Activated T-helper 1 cell treated with anti-CD3 and anti-CD28 coated beads, Interleukin-12 subunit alpha, Interleukin-12 subunit beta, Interleukin-2, Interleukin-4 antibody, amounts not matched to agents 30 ng/mL and 10 ng/mL and 1 ng/mL, durations not matched to agents 14 hours and 24 hours and 36 hours (primary cell): ENCODE measurements at regions not wholly inside any gene's neighbourhood (a gene's known extent, or its start where the extent isn't known, plus 50 kb on each side); places are given as distances from the start of the nearest gene placed in this dataset.

Source experiments
- DNase-seq: peaks from one replicate; pipeline ENCODE4 v3.0.0; 2021; ENCODE audit warnings: low spot score
- H3K27ac Mint-ChIP-seq: one replicate; pipeline ENCODE4 v1.8.0; 2021; ENCODE audit warnings: mild to moderate bottlenecking, mixed read lengths
- H3K27me3 Mint-ChIP-seq: one replicate; pipeline ENCODE4 v1.8.0; 2022; ENCODE audit warnings: mild to moderate bottlenecking, moderate library complexity, mixed read lengths; ENCODE audit not compliant: insufficient read depth
- H3K36me3 Mint-ChIP-seq: one replicate; pipeline ENCODE4 v1.8.0; 2021; ENCODE audit warnings: low read depth, mixed read lengths
- H3K4me1 Mint-ChIP-seq: one replicate; pipeline ENCODE4 v1.8.0; 2021; ENCODE audit warnings: low read depth, mixed read lengths
- H3K4me3 Mint-ChIP-seq: one replicate; pipeline ENCODE4 v1.8.0; 2021; ENCODE audit warnings: mild to moderate bottlenecking, moderate library complexity, mixed read lengths
- H3K9me3 Mint-ChIP-seq: one replicate; pipeline ENCODE4 v1.8.0; 2021; ENCODE audit warnings: mixed read lengths
- intact Hi-C: fragments of 100-400 bp; cut with micrococcal nuclease; formaldehyde crosslinking; loops from one replicate; pipeline ENCODE4 v1.15.1; 2024

DNA sequence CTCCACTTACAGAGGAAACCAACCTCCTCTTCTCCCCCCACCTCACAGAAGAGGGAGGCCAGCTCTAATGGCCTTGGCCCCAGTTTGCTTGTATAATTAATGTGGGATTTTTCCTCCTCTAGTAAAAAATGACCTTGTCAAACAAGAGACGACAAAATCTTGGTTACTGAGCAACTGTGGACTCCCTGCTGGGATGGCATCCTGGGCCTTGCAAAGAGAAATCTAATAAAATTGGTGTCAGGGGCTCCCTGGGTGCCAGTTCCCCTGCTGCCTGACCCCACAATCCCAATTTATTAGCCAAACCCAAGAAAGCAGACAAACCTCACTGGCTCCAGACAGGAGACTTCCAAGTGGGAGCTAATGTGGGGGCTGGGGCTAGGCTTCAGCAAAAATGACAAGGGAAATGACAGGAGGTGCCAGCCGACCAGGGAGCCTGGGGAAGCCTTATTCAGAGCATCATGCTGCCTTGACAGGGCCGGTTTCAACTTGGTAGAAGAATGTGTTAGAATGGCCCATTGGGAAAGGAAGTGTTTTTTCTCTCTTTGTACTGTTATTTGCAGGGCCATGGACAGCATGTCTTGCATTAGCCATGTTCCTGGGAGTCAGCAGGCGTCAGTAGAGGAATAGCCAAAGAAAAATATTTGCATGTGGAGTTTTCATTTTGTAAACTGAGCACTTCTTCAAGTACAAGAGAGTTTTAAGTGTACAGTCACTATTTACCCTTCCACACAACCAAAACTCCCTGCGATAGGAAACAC is 816.9 kb downstream of the DHX35 start:
- DNase-seq: no peak
- no peak overlapping the region for H3K4me3 Mint-ChIP-seq
- no peaks in the 10 kb centered on the region for H3K4me1 Mint-ChIP-seq
- H3K27ac Mint-ChIP-seq: no peak overlapping the region
- H3K27me3 Mint-ChIP-seq: no peaks in the 10 kb centered on the region
- H3K9me3 Mint-ChIP-seq: peaks cover 3% of the 10 kb centered on the region
- intact Hi-C loops: no loop called here
- H3K36me3 Mint-ChIP-seq: no peaks in the 10 kb centered on the region

DNA sequence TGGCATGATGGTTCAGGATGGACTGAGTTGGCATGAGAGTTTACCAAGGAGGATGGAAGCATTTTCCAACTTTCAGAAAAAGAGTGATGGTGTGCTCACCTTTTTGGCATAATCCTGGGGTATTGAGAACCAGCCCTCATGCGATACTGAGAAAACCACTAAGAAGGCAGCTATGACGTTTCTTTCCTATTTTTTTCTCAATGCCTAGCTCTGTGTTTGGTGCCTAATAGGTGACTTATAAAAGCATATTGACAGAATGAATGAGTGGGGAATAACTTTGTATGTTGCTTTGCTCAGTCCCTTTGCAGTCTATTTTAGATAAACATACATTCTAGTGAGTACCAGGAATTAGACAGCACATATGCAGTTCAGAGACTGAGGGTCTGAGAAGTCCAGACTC is 816.3 kb downstream of the DHX35 start:
- DNase-seq: no peak
- Mint-ChIP-seq H3K9me3 (peaks cover 2% of the 10 kb centered on the region), H3K27ac (no peak overlapping the region), H3K36me3 (no peaks in the 10 kb centered on the region), H3K4me1 (no peaks in the 10 kb centered on the region), H3K4me3 (no peak overlapping the region), H3K27me3 (no peaks in the 10 kb centered on the region)
- intact Hi-C loops: no loop called here

DNA sequence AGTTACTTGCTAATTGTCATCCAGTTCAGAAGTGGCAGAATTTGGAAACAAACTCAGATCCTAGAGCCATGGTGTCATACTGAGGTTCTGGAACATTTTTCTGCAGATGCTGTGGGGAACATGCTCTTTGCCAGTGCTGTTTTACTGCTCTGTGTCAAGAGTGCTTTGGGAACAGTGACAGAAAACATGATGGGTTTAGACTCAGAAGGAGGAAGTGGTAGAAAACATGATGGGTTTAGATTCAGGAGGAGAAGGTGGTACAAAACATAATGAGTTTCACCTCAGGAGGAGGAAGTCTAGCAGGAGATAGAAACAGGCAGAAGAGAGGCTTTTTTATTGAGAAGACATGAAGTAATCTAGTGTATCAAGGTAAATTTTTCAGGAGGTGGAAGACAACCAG is 815.5 kb downstream of the DHX35 start:
- DNase-seq: no peak
- intact Hi-C loops: no loop called here
- no peaks in the 10 kb centered on the region for H3K36me3 Mint-ChIP-seq
- no peaks in the 10 kb centered on the region for H3K4me1 Mint-ChIP-seq
- H3K27ac Mint-ChIP-seq: no peak overlapping the region
- H3K9me3 Mint-ChIP-seq: no peaks in the 10 kb centered on the region
- no peaks in the 10 kb centered on the region for H3K27me3 Mint-ChIP-seq
- no peak overlapping the region for H3K4me3 Mint-ChIP-seq

DNA sequence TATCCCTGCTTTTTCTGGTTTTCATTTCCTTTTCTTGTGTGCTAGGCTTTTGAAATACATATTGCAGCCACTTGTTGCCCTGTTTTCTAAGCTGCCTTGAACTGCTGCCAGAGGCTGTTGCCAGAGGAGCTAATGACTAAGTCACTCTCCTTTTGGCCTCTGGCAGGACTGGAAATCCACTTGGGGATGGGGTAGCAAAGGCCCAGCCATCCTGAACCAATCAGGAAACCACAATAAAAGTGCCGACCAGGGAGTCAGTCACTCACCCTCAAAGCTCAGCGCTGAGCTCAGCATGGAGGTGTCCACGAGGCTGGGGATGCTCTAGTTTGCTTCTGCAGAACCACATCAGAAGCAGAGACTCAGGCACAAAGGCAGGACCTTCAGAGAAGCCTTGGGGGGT is 813.0 kb downstream of the DHX35 start:
- no peak overlapping the region for H3K27ac Mint-ChIP-seq
- no peaks in the 10 kb centered on the region for H3K27me3 Mint-ChIP-seq
- no peaks in the 10 kb centered on the region for H3K4me1 Mint-ChIP-seq
- no peak for DNase-seq
- no peaks in the 10 kb centered on the region for H3K36me3 Mint-ChIP-seq
- intact Hi-C loops: no loop called here
- no peaks in the 10 kb centered on the region for H3K9me3 Mint-ChIP-seq
- H3K4me3 Mint-ChIP-seq: no peak overlapping the region

DNA sequence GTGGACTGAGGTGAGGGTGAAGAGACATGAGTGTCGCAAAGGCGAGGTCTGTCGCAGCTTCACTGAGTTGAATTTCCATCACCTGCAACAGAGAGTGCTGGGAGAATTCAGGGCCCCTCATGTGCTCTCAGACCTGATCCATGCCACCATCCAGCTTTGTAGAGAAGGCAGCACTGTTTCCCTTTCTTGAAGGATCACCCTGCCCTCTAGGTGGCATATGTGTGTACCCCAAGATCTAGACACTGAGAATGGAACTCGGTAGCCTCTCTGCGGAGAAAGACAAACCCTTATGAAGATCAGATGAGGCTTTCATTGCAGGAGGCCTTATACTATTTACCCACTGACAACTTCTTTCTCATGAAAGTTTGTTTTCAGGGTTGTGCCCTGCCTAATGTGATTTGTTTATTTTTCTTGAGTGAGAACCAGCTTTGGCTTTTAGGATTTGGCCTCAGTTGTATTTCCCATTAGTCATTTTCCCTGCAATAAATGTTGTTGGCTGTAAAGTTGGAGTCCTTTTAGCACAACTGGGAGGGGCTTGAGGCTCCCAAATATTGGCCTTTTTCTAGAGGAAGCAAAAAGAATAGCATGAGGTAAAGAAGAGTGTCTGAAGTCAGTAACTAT is 811.3 kb downstream of the DHX35 start:
- intact Hi-C loops: no loop called here
- Mint-ChIP-seq H3K4me1 (no peaks in the 10 kb centered on the region), H3K9me3 (no peaks in the 10 kb centered on the region), H3K27ac (no peak overlapping the region), H3K36me3 (no peaks in the 10 kb centered on the region), H3K4me3 (no peak overlapping the region), H3K27me3 (no peaks in the 10 kb centered on the region)
- no peak for DNase-seq

DNA sequence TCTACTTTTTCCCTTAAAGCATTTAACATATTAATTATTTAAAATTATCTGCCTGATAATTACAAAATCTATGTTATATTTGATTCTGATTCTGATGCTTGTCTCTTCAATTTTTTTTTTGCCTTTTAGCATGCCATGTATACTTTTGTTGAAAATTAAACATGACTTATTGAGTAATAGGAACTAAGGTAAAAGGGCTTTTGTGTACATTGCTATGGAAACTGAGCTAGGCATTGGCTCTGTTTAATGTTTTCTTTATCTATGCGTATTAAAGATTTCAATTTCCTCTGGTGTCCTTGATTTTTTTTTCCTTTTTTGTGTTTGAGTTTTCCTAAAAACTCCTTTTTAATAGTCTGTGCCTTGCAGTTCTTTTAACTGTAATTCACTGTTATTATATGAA is 805.2 kb downstream of the DHX35 start:
- Mint-ChIP-seq H3K4me1 (no peaks in the 10 kb centered on the region), H3K9me3 (peaks cover 4% of the 10 kb centered on the region), H3K27me3 (no peaks in the 10 kb centered on the region), H3K36me3 (no peaks in the 10 kb centered on the region), H3K27ac (no peak overlapping the region), H3K4me3 (no peak overlapping the region)
- intact Hi-C loops: no loop called here
- no peak for DNase-seq

DNA sequence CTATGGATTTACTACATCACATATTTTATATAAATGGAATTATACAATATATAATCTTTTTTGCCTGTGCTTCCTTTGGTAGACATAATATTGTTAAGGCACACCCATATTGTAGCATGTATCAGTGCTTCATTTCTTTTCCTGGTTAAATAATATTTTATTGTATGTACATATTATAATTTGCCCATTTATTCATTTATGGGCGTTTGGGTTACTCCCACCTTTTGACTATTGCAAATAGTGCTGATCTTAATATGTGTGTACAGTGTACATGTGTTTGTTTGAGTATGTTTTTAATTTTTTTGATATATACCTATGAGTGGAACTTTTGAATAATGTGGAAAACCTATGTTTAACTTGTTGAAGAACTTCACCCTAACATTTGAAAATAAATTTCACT is 804.2 kb downstream of the DHX35 start:
- H3K4me1 Mint-ChIP-seq: no peaks in the 10 kb centered on the region
- no peak for DNase-seq
- no peak overlapping the region for H3K4me3 Mint-ChIP-seq
- peaks cover 4% of the 10 kb centered on the region for H3K9me3 Mint-ChIP-seq
- no peaks in the 10 kb centered on the region for H3K36me3 Mint-ChIP-seq
- no peaks in the 10 kb centered on the region for H3K27me3 Mint-ChIP-seq
- H3K27ac Mint-ChIP-seq: no peak overlapping the region
- intact Hi-C loops: no loop called here

- DNase-seq: no peak
- Mint-ChIP-seq H3K9me3 (peaks cover 4% of the 10 kb centered on the region), H3K4me1 (no peaks in the 10 kb centered on the region), H3K27ac (no peak overlapping the region), H3K36me3 (no peaks in the 10 kb centered on the region), H3K4me3 (no peak overlapping the region), H3K27me3 (no peaks in the 10 kb centered on the region)
- intact Hi-C loops: no loop called here
Measured at GRCh38 chr20:39762716-39763115, 800.6 kb downstream of the DHX35 start.

GRCh38 chr20:39758876-39759275 is 796.7 kb downstream of the DHX35 start:
- H3K27ac Mint-ChIP-seq: no peak overlapping the region
- peaks cover 4% of the 10 kb centered on the region for H3K9me3 Mint-ChIP-seq
- DNase-seq: no peak
- no peaks in the 10 kb centered on the region for H3K4me1 Mint-ChIP-seq
- no peaks in the 10 kb centered on the region for H3K36me3 Mint-ChIP-seq
- intact Hi-C loops: no loop called here
- H3K27me3 Mint-ChIP-seq: no peaks in the 10 kb centered on the region
- no peak overlapping the region for H3K4me3 Mint-ChIP-seq

DNA sequence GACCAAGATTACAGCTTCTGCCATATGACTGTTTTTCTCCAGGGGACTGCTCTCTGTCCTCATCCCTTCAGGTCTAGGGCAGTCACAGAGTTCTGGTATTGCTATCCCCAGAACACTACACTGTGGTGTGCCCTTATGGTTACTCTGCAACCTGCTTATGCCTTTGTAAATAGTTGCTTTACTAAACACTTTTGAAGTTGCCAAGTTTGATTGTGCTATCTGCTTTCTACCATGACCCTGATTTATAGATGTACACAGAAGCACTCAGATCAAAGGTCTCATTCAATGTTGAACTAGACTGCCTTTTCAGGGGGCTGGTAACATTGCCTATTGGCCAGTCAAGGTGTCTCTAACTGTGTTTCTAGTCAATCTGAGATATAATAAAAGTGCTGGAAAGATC is 794.7 kb downstream of the DHX35 start:
- DNase-seq: no peak
- Mint-ChIP-seq H3K9me3 (peaks cover 4% of the 10 kb centered on the region), H3K4me3 (no peak overlapping the region), H3K27ac (no peak overlapping the region), H3K36me3 (no peaks in the 10 kb centered on the region), H3K27me3 (no peaks in the 10 kb centered on the region), H3K4me1 (no peaks in the 10 kb centered on the region)
- intact Hi-C loops: no loop called here

GRCh38 chr20:39756369-39756768 is 794.2 kb downstream of the DHX35 start:
- no peak overlapping the region for H3K4me3 Mint-ChIP-seq
- no peak for DNase-seq
- no peaks in the 10 kb centered on the region for H3K36me3 Mint-ChIP-seq
- intact Hi-C loops: no loop called here
- H3K27ac Mint-ChIP-seq: no peak overlapping the region
- H3K9me3 Mint-ChIP-seq: peaks cover 8% of the 10 kb centered on the region
- H3K27me3 Mint-ChIP-seq: no peaks in the 10 kb centered on the region
- no peaks in the 10 kb centered on the region for H3K4me1 Mint-ChIP-seq

GRCh38 chr20:39752262-39752876 is 790.2 kb downstream of the DHX35 start:
- DNase-seq: no peak
- no peaks in the 10 kb centered on the region for H3K27me3 Mint-ChIP-seq
- peaks cover 23% of the 10 kb centered on the region for H3K9me3 Mint-ChIP-seq
- intact Hi-C loops: no loop called here
- H3K27ac Mint-ChIP-seq: no peak overlapping the region
- no peaks in the 10 kb centered on the region for H3K36me3 Mint-ChIP-seq
- no peak overlapping the region for H3K4me3 Mint-ChIP-seq
- H3K4me1 Mint-ChIP-seq: no peaks in the 10 kb centered on the region

GRCh38 chr20:39751557-39752137 is 789.5 kb downstream of the DHX35 start:
- Mint-ChIP-seq H3K27me3 (no peaks in the 10 kb centered on the region), H3K36me3 (no peaks in the 10 kb centered on the region), H3K9me3 (peaks cover 23% of the 10 kb centered on the region), H3K4me3 (no peak overlapping the region), H3K27ac (no peak overlapping the region), H3K4me1 (no peaks in the 10 kb centered on the region)
- DNase-seq: no peak
- intact Hi-C loops: no loop called here
